ENCODE measurements at regions not wholly inside any gene's neighbourhood (a gene's known extent, or its start where the extent isn't known, plus 50 kb on each side); places are given as distances from the start of the nearest gene placed in this dataset.

GRCh38 chr3:18667552-18667951, 242.4 kb upstream of the SATB1 start:
- no peak overlapping the region for H3K9ac ChIP-seq (ENCODE audit: low read depth in 1 of 2, low read length in 2 of 2)

GRCh38 chr3:18666655-18667054, 241.5 kb upstream of the SATB1 start:
- TF ChIP-seq CTCF (IDR thresholded peaks at IDR 0.05; ENCODE audit: low read depth, low read length, missing input control) (no peak), FOXA2 (IDR thresholded peaks at IDR 0.05) (no peak), JUND (IDR thresholded peaks at IDR 0.05) (no peak)
- Histone ChIP-seq H3K4me3 (ENCODE audit: low read depth in 1 of 3, low read length in 3 of 3) (no peak overlapping the region), H3K4me1 (ENCODE audit: control insufficient read depth in 4 of 4, insufficient read depth in 4 of 4, low read length in 3 of 4) (no peaks in the 10 kb centered on the region), H3K36me3 (ENCODE audit: control insufficient read depth in 4 of 4, insufficient read depth in 3 of 4, low read depth in 1 of 4, low read length in 3 of 4) (no peaks in the 10 kb centered on the region), H3K9me3 (ENCODE audit: control insufficient read depth in 4 of 4, low read length in 3 of 4) (no peaks in the 10 kb centered on the region), H3K27me3 (ENCODE audit: control insufficient read depth in 4 of 4, insufficient read depth in 4 of 4, low read length in 3 of 4) (no peaks in the 10 kb centered on the region), H3K9ac (ENCODE audit: low read depth in 1 of 2, low read length in 2 of 2) (no peak overlapping the region), H3K27ac (ENCODE audit: low read depth in 1 of 2, low read length in 2 of 2) (no peak overlapping the region)
- 58% methylated on average over 2 of the region's 2 CpGs for WGBS
- DNase-seq (ENCODE audit: low spot score), result no peak

More at GRCh38 chr3:18667552-18667951, 242.4 kb upstream of the SATB1 start:
- no peak overlapping the region for H3K27ac ChIP-seq (ENCODE audit: low read depth in 1 of 2, low read length in 2 of 2)
- H3K4me3 ChIP-seq (ENCODE audit: low read depth in 1 of 3, low read length in 3 of 3), result no peak overlapping the region
- DNase-seq (ENCODE audit: low spot score), result no peak
- H3K36me3 ChIP-seq (ENCODE audit: control insufficient read depth in 4 of 4, insufficient read depth in 3 of 4, low read depth in 1 of 4, low read length in 3 of 4), result no peaks in the 10 kb centered on the region
- 39% methylated on average over 4 of the region's 4 CpGs for WGBS
- H3K27me3 ChIP-seq (ENCODE audit: control insufficient read depth in 4 of 4, insufficient read depth in 4 of 4, low read length in 3 of 4), result no peaks in the 10 kb centered on the region
- no peaks in the 10 kb centered on the region for H3K9me3 ChIP-seq (ENCODE audit: control insufficient read depth in 4 of 4, low read length in 3 of 4)
- no peak for TF ChIP-seq MAX (IDR thresholded peaks at IDR 0.05)
- TF ChIP-seq RAD21 (IDR thresholded peaks at IDR 0.05), result no peak
- TF ChIP-seq SP1 (IDR thresholded peaks at IDR 0.05), result no peak
- TF ChIP-seq CTCF (IDR thresholded peaks at IDR 0.05; ENCODE audit: low read depth, low read length, missing input control), result no peak
- TF ChIP-seq RXRA (IDR thresholded peaks at IDR 0.05), result no peak
- no peak for TF ChIP-seq EGR1 (IDR thresholded peaks at IDR 0.05; ENCODE audit: low read depth in 2 of 2)
- TF ChIP-seq TAF1 (conservative IDR thresholded peaks at IDR 0.05), result no peak
- no peak for TF ChIP-seq JUND (IDR thresholded peaks at IDR 0.05)
- no peak for TF ChIP-seq YY1 (IDR thresholded peaks at IDR 0.05)
- TF ChIP-seq GABPA (IDR thresholded peaks at IDR 0.05 in 1 of 2, conservative IDR thresholded peaks at IDR 0.05 in 1 of 2), result no peak
- TF ChIP-seq HNF4G (IDR thresholded peaks at IDR 0.05), result no peak
- TF ChIP-seq NR2F2 (IDR thresholded peaks at IDR 0.05), result no peak
- no peak for TF ChIP-seq FOXA1 (IDR thresholded peaks at IDR 0.05)
- H3K4me1 ChIP-seq (ENCODE audit: control insufficient read depth in 4 of 4, insufficient read depth in 4 of 4, low read length in 3 of 4), result no peaks in the 10 kb centered on the region

GRCh38 chr3:18660059-18660458, 234.9 kb upstream of the SATB1 start:
- no peaks in the 10 kb centered on the region for H3K36me3 ChIP-seq (ENCODE audit: control insufficient read depth in 4 of 4, insufficient read depth in 3 of 4, low read depth in 1 of 4, low read length in 3 of 4)
- no peaks in the 10 kb centered on the region for H3K9me3 ChIP-seq (ENCODE audit: control insufficient read depth in 4 of 4, low read length in 3 of 4)
- TF ChIP-seq REST (IDR thresholded peaks at IDR 0.05) (no peak), MAX (IDR thresholded peaks at IDR 0.05) (no peak), RAD21 (IDR thresholded peaks at IDR 0.05) (no peak), JUND (IDR thresholded peaks at IDR 0.05) (no peak), YY1 (IDR thresholded peaks at IDR 0.05) (no peak), SP1 (IDR thresholded peaks at IDR 0.05) (no peak), ZBTB33 (IDR thresholded peaks at IDR 0.05) (no peak), HNF4A (conservative IDR thresholded peaks at IDR 0.05) (no peak), RXRA (IDR thresholded peaks at IDR 0.05) (no peak)
- H3K27me3 ChIP-seq (ENCODE audit: control insufficient read depth in 4 of 4, insufficient read depth in 4 of 4, low read length in 3 of 4), result no peaks in the 10 kb centered on the region
- H3K4me1 ChIP-seq (ENCODE audit: control insufficient read depth in 4 of 4, insufficient read depth in 4 of 4, low read length in 3 of 4), result no peaks in the 10 kb centered on the region
- DNase-seq (ENCODE audit: low spot score), result no peak
- H3K4me3 ChIP-seq (ENCODE audit: low read depth in 1 of 3, low read length in 3 of 3), result no peak overlapping the region
- H3K9ac ChIP-seq (ENCODE audit: low read depth in 1 of 2, low read length in 2 of 2), result no peak overlapping the region
- H3K27ac ChIP-seq (ENCODE audit: low read depth in 1 of 2, low read length in 2 of 2), result no peak overlapping the region

Data from liver (tissue), 8 donors.